ENCODE measurements at regions not wholly inside any gene's neighbourhood (a gene's known extent, or its start where the extent isn't known, plus 50 kb on each side); places are given as distances from the start of the nearest gene placed in this dataset.

GRCh38 chr3:135867911-135868310, 97.6 kb upstream of the PPP2R3A start:
- no peak for DNase-seq (ENCODE audit: low read depth)

GRCh38 chr3:135868801-135869200, 96.7 kb upstream of the PPP2R3A start:
- no peak for DNase-seq (ENCODE audit: low read depth)

GRCh38 chr3:135869439-135870105, 96.0 kb upstream of the PPP2R3A start:
- DNase-seq (ENCODE audit: low read depth), result no peak

GRCh38 chr3:135871311-135871710, 94.2 kb upstream of the PPP2R3A start:
- DNase-seq (ENCODE audit: low read depth), result no peak

GRCh38 chr3:135874035-135874434, 91.5 kb upstream of the PPP2R3A start:
- no peak for DNase-seq (ENCODE audit: low read depth)

GRCh38 chr3:135878501-135878900, 87.0 kb upstream of the PPP2R3A start:
- no peak for DNase-seq (ENCODE audit: low read depth)

- no peak for DNase-seq (ENCODE audit: low read depth)
Measured at GRCh38 chr3:135885885-135886284, 79.6 kb upstream of the PPP2R3A start.

GRCh38 chr3:135887220-135887619, 78.3 kb upstream of the PPP2R3A start:
- no peak for DNase-seq (ENCODE audit: low read depth)

GRCh38 chr3:135889443-135889842, 76.1 kb upstream of the PPP2R3A start:
- no peak for DNase-seq (ENCODE audit: low read depth)

GRCh38 chr3:135891121-135891520, 74.4 kb upstream of the PPP2R3A start:
- no peak for DNase-seq (ENCODE audit: low read depth)

GRCh38 chr3:135895106-135895733, 70.3 kb upstream of the PPP2R3A start:
- DNase-seq (ENCODE audit: low read depth), result peak; percentile 73

GRCh38 chr3:135895734-135896121, 69.8 kb upstream of the PPP2R3A start:
- DNase-seq (ENCODE audit: low read depth), result no peak

GRCh38 chr3:135896613-135897012, 68.9 kb upstream of the PPP2R3A start:
- DNase-seq (ENCODE audit: low read depth), result no peak

- DNase-seq (ENCODE audit: low read depth), result no peak
Measured at GRCh38 chr3:135897715-135898114, 67.8 kb upstream of the PPP2R3A start.

GRCh38 chr3:135898774-135899173, 66.8 kb upstream of the PPP2R3A start:
- DNase-seq (ENCODE audit: low read depth), result no peak

GRCh38 chr3:135905058-135905724, 60.3 kb upstream of the PPP2R3A start:
- DNase-seq (ENCODE audit: low read depth), result no peak

- DNase-seq (ENCODE audit: low read depth), result no peak
Measured at GRCh38 chr3:135907422-135908165, 57.9 kb upstream of the PPP2R3A start.

- DNase-seq (ENCODE audit: low read depth), result no peak
Measured at GRCh38 chr3:135908225-135908624, 57.3 kb upstream of the PPP2R3A start.

GRCh38 chr3:135908737-135909136, 56.8 kb upstream of the PPP2R3A start:
- DNase-seq (ENCODE audit: low read depth), result no peak

GRCh38 chr3:135911110-135911509, 54.4 kb upstream of the PPP2R3A start:
- DNase-seq (ENCODE audit: low read depth), result no peak

- no peak for DNase-seq (ENCODE audit: low read depth)
Measured at GRCh38 chr3:135915206-135915605, 50.3 kb upstream of the PPP2R3A start.

Data from fibroblast of the conjunctiva (primary cell).